SU-DHL-6 (cell line): ENCODE measurements at regions not wholly inside any gene's neighbourhood (a gene's known extent, or its start where the extent isn't known, plus 50 kb on each side); places are given as distances from the start of the nearest gene placed in this dataset.

Source experiments
- H2AFZ ChIP-seq: fragments of 200-600 bp; sonication (generic); 2 replicates; pipeline ENCODE4 v1.6.1; 2014; ENCODE audit warnings: low read depth, mild to moderate bottlenecking, moderate library complexity, mixed read lengths, antibody characterized with exemption, low read length; ENCODE audit not compliant: severe bottlenecking
- H3F3A ChIP-seq: fragments of 200-600 bp; shearing (Covaris generic); 2 replicates; pipeline ENCODE4 v1.6.0; 2016; ENCODE audit warnings: antibody characterized with exemption, mild to moderate bottlenecking; ENCODE audit not compliant: insufficient read depth
- H3K27ac ChIP-seq: fragments of 200-600 bp; sonication (generic); 2 replicates; pipeline ENCODE4 v1.5.1; 2016; ENCODE audit warnings: low read depth, mild to moderate bottlenecking, low read length, moderate library complexity, mixed read lengths
- H3K27me3 ChIP-seq: fragments of 200-600 bp; sonication (generic), shearing (Covaris generic); 2 replicates; pipeline ENCODE4 v1.6.0; 2014; ENCODE audit warnings: mild to moderate bottlenecking, low read length
- H3K36me3 ChIP-seq: fragments of 200-600 bp; sonication (generic); 2 replicates; pipeline ENCODE4 v1.6.1; 2014; ENCODE audit warnings: mild to moderate bottlenecking, low read length, mixed read lengths
- H3K4me2 ChIP-seq: fragments of 300-600, 200-600 bp; shearing (Covaris generic), sonication (generic); 2 replicates; pipeline ENCODE4 v1.6.0; 2014; ENCODE audit warnings: low read length, low read depth, mild to moderate bottlenecking; ENCODE audit not compliant: poor library complexity, severe bottlenecking
- H3K4me3 ChIP-seq: fragments of 200-600 bp; sonication (generic); 2 replicates; pipeline ENCODE4 v1.5.1; 2014; ENCODE audit warnings: antibody characterized with exemption, low read length, mild to moderate bottlenecking, mixed read lengths; ENCODE audit not compliant: insufficient read depth, poor library complexity, severe bottlenecking
- H3K79me2 ChIP-seq: fragments of 200-600 bp; sonication (generic); 2 replicates; pipeline ENCODE4 v1.6.1; 2014; ENCODE audit warnings: mild to moderate bottlenecking, low read length, moderate library complexity; ENCODE audit not compliant: insufficient read depth
- H3K9ac ChIP-seq: fragments of 200-600 bp; sonication (generic); 2 replicates; pipeline ENCODE4 v1.7.0; 2014; ENCODE audit warnings: mild to moderate bottlenecking, low read length
- H3K9me2 ChIP-seq: fragments of 200-600 bp; sonication (generic); replicated peaks from 2 replicates; pipeline ENCODE4 v1.6.1; 2014; ENCODE audit warnings: low read length; ENCODE audit not compliant: insufficient read depth
- H3K9me3 ChIP-seq: fragments of 200-600 bp; sonication (generic); 2 replicates; pipeline ENCODE4 v1.6.1; 2014; ENCODE audit warnings: low read length, mixed read lengths; ENCODE audit not compliant: insufficient read depth
- H4K20me1 ChIP-seq: fragments of 200-600 bp; sonication (generic); 2 replicates; pipeline ENCODE4 v1.6.1; 2014; ENCODE audit warnings: low read depth, mild to moderate bottlenecking, antibody characterized with exemption, low read length, moderate library complexity, mixed read lengths
- EZH2phosphoT487 ChIP-seq: fragments of 200-600 bp; sonication (generic), shearing (Covaris generic); conservative IDR thresholded peaks from 2 replicates; pipeline ENCODE4 v1.6.1; 2018; ENCODE audit warnings: mild to moderate bottlenecking, antibody characterized with exemption, low read length, moderate library complexity, mixed read lengths
- TF ChIP-seq, protein P1 (sequence below): fragments of 200-600 bp; sonication (generic); IDR thresholded peaks from one replicate; pipeline ENCODE4 v1.5.1; 2017; ENCODE audit warnings: antibody characterized with exemption, mild to moderate bottlenecking, low read length, moderate library complexity; ENCODE audit not compliant: insufficient read depth, poor library complexity, severe bottlenecking

DNA sequence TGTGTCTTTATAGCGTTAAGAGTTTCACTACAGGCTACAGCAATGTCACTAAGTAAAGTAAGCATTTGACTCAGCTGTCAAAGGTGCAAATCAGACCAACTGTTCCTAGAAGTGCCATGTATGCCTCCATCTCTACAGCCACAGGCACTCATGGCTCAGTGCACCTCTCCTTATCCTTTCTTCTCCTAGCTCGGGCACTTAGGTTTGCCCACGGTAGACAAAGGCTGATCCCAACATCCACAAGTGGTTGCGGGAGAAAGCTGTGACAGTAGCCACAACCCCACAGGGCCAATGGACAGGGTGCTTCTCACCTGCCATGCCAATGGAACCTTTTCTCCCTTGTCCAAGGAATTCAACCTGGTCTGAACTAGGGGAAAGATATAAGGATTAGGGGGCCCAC is 228.5 kb upstream of the EXOC2 start:
- H3K36me3 ChIP-seq, result no peaks in the 10 kb centered on the region
- no peak for TF ChIP-seq EZH2phosphoT487
- TF ChIP-seq, protein P1, sequence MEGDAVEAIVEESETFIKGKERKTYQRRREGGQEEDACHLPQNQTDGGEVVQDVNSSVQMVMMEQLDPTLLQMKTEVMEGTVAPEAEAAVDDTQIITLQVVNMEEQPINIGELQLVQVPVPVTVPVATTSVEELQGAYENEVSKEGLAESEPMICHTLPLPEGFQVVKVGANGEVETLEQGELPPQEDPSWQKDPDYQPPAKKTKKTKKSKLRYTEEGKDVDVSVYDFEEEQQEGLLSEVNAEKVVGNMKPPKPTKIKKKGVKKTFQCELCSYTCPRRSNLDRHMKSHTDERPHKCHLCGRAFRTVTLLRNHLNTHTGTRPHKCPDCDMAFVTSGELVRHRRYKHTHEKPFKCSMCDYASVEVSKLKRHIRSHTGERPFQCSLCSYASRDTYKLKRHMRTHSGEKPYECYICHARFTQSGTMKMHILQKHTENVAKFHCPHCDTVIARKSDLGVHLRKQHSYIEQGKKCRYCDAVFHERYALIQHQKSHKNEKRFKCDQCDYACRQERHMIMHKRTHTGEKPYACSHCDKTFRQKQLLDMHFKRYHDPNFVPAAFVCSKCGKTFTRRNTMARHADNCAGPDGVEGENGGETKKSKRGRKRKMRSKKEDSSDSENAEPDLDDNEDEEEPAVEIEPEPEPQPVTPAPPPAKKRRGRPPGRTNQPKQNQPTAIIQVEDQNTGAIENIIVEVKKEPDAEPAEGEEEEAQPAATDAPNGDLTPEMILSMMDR, result no peak
- no peaks in the 10 kb centered on the region for H3K9me2 ChIP-seq
- H4K20me1 ChIP-seq, result no peaks in the 10 kb centered on the region
- no peaks in the 10 kb centered on the region for H3K79me2 ChIP-seq
- H3K4me2 ChIP-seq, result no peak overlapping the region
- no peaks in the 10 kb centered on the region for H3K27me3 ChIP-seq
- H3K9ac ChIP-seq, result no peak overlapping the region
- H3F3A ChIP-seq, result no peaks in the 10 kb centered on the region
- H3K27ac ChIP-seq, result no peak overlapping the region
- H2AFZ ChIP-seq, result no peak overlapping the region
- no peak overlapping the region for H3K4me3 ChIP-seq
- H3K9me3 ChIP-seq, result 0 out of 2 replicates have a peak, but pooled peaks cover 9% of the 10 kb centered on the region

DNA sequence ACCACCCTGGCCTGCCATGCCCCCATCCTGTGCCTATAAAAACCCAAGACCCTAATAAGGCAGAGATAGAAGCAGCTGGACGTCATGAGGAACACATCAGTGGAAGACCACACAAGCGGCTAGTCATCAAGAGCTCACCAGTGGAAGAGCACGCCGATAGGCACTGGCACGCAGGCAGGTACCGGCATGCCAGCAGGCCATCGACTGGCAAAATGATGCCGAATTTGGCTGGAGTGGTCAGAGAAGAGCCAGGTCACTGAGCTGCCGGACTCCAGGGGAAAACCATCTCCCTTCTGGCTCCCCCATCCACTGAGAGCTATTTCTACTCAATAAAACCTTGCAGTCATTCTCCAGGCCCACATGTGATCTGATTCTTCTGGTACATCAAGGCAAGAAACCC is 227.6 kb upstream of the EXOC2 start:
- Histone ChIP-seq H4K20me1 (no peaks in the 10 kb centered on the region), H2AFZ (no peak overlapping the region), H3K27me3 (no peaks in the 10 kb centered on the region), H3K9me3 (0 out of 2 replicates have a peak, but pooled peaks cover 5% of the 10 kb centered on the region), H3K4me2 (no peak overlapping the region), H3K27ac (no peak overlapping the region), H3F3A (no peaks in the 10 kb centered on the region), H3K9me2 (no peaks in the 10 kb centered on the region), H3K4me3 (no peak overlapping the region), H3K9ac (no peak overlapping the region), H3K36me3 (no peaks in the 10 kb centered on the region), H3K79me2 (no peaks in the 10 kb centered on the region)
- TF ChIP-seq EZH2phosphoT487, result no peak
- TF ChIP-seq, protein P1, result no peak

GRCh38 chr6:919500-919899 is 226.6 kb upstream of the EXOC2 start:
- Histone ChIP-seq H3K9me2 (no peaks in the 10 kb centered on the region), H3K4me2 (no peak overlapping the region), H3K4me3 (no peak overlapping the region), H3K9me3 (0 out of 2 replicates have a peak, but pooled peaks cover 5% of the 10 kb centered on the region), H3K36me3 (no peaks in the 10 kb centered on the region), H3K9ac (no peak overlapping the region), H3K27me3 (no peaks in the 10 kb centered on the region), H2AFZ (no peak overlapping the region), H4K20me1 (no peaks in the 10 kb centered on the region), H3K27ac (no peak overlapping the region), H3F3A (no peaks in the 10 kb centered on the region), H3K79me2 (no peaks in the 10 kb centered on the region)
- TF ChIP-seq EZH2phosphoT487, result no peak
- TF ChIP-seq, protein P1, result no peak

DNA sequence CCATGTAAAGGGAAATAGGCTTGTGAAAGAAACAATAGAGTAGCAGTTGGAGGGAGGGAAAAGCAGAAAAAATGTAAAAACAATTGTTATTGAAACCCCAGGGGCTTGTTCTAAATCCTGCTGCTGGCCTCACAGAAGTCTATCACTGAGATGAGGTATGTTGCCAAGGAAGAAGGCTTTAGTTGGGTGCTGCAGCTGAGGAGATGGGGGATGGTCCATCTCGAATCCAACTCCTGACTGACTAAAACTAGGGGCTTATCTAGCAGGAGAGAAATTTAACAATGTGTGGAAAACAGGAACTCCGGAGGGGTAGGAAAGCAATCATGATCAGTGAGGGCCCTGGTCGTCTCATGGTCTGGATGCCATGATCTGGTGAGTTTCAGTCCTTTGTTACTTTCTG is 225.0 kb upstream of the EXOC2 start:
- Histone ChIP-seq H3K9ac (no peak overlapping the region), H3F3A (no peaks in the 10 kb centered on the region), H3K27me3 (no peaks in the 10 kb centered on the region), H3K27ac (no peak overlapping the region), H3K36me3 (no peaks in the 10 kb centered on the region), H3K9me3 (no peaks in the 10 kb centered on the region), H2AFZ (no peak overlapping the region), H3K79me2 (no peaks in the 10 kb centered on the region), H3K9me2 (no peaks in the 10 kb centered on the region), H3K4me3 (no peak overlapping the region), H3K4me2 (no peak overlapping the region), H4K20me1 (no peaks in the 10 kb centered on the region)
- TF ChIP-seq, protein P1, result no peak
- no peak for TF ChIP-seq EZH2phosphoT487
